Sciatic nerve (tissue), 2 donors: ENCODE measurements at regions not wholly inside any gene's neighbourhood (a gene's known extent, or its start where the extent isn't known, plus 50 kb on each side); places are given as distances from the start of the nearest gene placed in this dataset.

Experiments
- ATAC-seq: fragments of 200-7000 bp; cut with Tn5 transposase; one replicate; pipeline ENCODE4 v1.9.1; 2020; ENCODE audit warnings: mild to moderate bottlenecking, moderate library complexity
- DNase-seq: peaks from one replicate; pipeline ENCODE4 v3.0.0-alpha.2; 2020; ENCODE audit warnings: low spot score
- intact Hi-C: fragments of 100-400 bp; cut with DNase I; formaldehyde crosslinking; loops from one replicate; pipeline ENCODE4 v1.14.2; 2022
- donor health status: DM: no; HTN: no; CAD: no.
- donor health status: DM: no; HTN: no; CAD: no.

DNA sequence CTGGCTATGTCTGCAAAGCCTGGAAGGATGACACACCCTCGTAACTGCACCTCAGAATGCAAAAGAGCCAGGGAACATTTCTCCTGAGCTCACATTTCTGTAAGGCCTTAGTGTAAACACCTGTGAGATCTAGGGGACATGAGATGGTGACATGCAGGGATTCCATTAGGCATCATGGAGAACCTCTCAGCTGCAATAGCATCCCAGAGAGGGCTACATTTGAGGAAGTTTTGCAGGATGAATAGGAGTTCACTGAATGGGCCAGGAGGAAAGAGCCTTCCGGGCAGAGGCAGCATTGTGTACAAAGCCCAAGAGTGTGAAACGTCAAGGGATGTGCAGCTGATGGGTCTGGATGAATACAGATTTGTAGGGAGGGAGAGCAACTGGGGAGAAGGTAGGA, 223.0 kb upstream of the RPL38 start:
- intact Hi-C loops: loop anchor here (10.0 kb wide), 1 partner anchor 1836 kb away; no protein-coding TSS in a partner anchor
- no peak for ATAC-seq
- DNase-seq: no peak

DNA sequence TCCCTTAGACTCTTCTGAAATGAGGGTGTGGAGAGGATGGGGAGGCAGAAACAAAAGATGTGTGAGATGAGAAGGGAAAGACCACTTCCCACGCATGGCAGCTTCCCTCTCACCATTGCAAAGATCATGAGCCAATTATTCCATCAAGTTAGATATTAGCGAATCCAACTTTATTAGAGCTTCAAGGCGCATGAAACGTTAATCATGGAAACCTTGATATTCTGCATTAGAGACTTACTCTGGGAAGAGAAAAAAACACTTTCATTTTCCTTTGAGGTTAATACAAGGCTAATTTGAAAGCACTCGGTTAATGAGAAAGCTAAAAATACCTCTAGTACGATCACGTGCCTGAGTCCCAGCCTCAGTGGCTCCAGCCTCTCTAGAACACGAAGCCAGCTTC, 220.6 kb upstream of the RPL38 start:
- intact Hi-C loops: loop anchor here (10.0 kb wide), 1 partner anchor 1838 kb away; no protein-coding TSS in a partner anchor
- no peak for ATAC-seq
- no peak for DNase-seq

DNA sequence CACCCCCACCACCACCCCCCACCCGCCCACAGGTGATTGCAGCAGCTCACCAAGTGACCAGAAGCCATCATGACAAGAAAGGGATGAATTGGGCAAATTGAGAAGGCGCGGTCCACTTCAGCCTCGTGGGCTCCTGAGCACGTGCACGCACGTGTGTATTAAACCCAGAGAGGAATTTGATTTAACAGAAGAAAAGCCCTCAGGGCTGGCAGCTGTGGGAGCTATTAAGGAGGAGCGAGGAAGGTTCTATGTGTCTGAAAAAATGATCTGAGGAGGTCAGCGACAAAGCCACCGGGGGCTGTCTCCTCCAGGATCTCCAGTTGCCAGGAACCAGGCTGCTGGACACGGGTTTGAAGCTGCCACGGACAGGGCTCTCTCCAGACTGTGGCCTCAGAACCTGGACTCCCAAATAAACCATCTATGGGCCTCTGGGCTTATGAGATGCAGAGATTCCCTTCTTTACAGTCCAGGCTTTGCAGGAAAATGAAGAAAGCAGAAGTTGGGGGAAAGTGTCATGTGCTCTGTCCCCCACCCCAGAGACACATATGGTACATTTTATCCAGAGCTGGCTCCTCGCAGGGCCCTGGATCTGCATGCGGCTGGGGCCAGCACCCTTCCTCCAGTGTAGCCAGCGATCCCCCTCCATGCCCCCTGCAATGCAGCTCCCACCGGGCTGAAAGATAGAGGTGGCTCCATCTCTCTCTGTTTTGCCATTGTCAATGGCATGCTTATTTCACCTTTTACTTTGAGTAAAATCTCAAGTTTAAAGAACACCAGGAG, 219.7 kb upstream of the RPL38 start:
- ATAC-seq (no peak), DNase-seq (no peak)
- intact Hi-C loops: loop anchor here (10.0 kb wide), 1 partner anchor 1839 kb away; no protein-coding TSS in a partner anchor

DNA sequence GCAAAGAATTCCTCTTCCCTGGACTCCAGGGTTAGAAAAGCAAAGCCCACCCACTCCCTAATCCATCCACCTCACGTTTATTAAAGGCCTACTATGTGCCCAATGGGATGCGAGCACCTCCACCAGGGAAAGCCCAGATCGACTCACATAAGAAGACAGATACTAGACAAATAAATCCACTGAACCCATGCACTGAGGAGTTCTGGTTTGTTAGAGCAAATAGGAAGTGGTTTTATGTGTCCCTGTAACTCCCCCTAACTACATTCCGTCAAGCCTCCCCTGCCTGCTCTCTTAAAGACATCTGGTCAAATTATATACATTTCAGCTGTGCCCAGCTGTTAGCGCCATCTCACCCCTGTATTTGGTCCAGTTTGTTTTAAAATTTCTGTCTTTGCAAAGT, 218.5 kb upstream of the RPL38 start:
- no peak for DNase-seq
- no peak for ATAC-seq
- intact Hi-C loops: loop anchor here (10.0 kb wide), 1 partner anchor 1840 kb away; no protein-coding TSS in a partner anchor

DNA sequence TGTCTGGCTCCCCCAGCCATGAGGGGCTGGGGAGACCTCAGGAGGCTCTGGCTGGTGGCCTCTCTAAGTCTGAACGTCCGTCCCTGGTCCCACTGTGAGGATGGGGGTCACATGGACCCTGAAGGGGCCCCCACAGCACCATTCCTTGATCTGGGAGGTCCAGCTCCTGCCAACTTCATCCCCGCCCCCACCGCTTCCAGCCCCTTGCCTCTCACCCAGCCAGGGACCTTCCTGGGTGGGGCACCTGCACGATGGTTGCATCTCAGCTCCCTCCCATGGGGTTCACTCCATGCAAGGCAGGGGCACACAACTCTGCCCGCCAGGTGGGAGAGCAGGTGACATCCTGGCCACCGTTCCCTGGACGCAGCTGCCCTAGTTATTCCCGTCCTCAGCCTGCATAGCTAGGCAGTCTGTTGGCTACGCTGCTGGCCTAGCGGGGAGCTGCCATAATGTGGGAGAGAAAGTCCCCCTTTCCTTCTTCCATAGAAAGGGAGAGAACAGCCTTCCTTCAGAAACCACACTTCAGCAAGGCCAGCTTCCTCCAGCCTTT, 217.9 kb upstream of the RPL38 start:
- DNase-seq: no peak
- intact Hi-C loops: loop anchor here (10.0 kb wide), 1 partner anchor 1841 kb away; no protein-coding TSS in a partner anchor
- ATAC-seq: no peak

DNA sequence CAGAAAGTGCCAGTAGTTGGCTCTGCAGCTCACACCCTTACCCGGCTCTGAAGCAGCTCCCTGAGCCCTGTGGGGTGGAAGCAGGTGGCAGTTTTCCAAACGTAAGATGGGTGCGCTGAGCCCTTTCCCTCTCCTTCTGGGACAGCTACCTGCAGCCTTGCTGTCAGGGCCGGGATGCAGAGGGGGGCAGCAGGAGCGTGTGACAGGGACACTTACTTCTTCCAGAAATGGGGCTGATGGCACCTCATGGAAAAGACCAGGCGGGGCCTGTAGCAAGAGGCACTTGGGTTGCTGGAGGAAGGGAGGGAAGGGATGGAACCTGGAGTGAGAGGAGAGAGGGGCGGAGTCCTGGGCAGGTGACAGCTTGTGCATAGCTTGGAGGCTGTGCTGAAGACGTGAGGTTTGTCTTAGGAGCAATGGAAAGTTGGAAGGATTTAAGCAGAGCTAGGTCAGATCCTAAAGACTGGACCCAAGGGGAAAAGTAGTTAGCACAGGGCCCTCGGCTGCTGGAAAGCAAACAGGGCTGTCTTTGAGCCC, 216.8 kb upstream of the RPL38 start:
- DNase-seq (no peak), ATAC-seq (no peak)
- intact Hi-C loops: loop anchor here (10.0 kb wide), 1 partner anchor 1842 kb away; no protein-coding TSS in a partner anchor

DNA sequence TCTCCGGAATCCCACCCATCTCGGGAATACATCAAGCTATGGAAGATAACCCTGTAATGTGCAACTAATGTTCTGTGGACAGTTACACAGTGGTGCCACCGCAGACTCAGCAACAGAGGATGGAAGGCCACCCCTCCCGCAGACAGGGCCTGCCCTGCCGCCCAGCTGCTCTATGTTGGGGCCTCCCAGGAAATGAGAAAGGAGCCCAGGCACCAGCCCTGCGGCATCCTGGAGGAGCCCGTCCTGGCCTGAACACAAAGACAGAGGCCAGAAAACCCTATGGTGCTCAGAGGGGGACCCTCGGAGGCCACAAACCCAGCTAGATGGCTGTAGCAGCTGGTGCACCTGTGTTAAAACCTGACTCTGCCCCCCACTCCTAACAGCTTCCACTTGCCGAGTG, 216.1 kb upstream of the RPL38 start:
- intact Hi-C loops: loop anchor here (10.0 kb wide), 1 partner anchor 1843 kb away; no protein-coding TSS in a partner anchor
- no peak for ATAC-seq
- DNase-seq: no peak

DNA sequence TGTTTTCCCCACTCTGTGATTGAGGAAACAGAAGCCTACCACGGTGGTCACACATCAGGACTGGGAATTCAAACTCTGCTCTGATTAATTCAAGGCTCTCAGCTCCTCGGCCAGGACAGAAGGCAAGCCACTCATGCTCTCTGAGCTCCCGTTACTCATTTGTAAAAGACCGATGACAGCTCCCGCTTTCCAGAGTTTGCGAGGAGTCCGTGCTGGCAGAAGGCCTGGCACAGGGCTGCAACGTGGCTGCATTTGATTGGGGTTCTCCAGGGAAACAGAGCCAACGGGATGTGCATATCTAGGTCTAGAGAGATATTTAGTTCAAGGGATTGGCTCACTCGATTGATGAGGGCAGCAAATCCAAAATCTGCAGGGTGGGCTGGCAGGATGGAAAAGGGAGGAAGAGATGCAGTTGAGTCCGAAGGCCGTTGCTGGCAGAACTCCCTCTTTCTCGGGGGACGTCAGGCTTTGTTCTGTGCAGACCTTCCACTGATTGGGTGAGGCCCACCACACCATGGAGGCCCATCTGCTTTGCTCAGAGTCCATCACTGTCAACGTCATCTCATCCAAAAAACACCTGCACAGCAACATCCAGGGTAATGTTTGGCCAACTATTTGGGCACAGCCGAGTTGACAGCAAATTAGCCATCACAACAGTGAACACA, 215.5 kb upstream of the RPL38 start:
- ATAC-seq (no peak), DNase-seq (no peak)
- intact Hi-C loops: loop anchor here (10.0 kb wide), 1 partner anchor 1843 kb away; no protein-coding TSS in a partner anchor

DNA sequence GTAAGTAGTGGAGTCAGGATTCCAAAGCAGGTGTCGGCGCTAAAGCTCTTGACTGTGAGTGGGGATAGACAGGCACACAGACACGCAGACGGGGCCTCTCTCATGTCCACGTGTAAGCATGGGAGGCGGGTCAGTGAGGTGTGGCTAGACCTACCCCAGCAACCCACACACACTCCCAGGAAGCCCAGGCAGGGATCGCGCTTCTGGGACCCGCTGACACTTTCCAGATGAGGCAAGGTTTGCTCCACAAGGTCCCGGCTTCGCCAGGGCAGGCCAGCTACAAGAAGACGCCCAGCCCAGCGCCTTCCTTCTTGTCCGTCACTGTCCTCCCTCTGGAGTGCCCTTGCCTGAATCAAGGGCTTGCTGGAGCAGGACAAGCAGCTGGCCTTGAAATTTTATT, 213.8 kb upstream of the RPL38 start:
- no peak for DNase-seq
- no peak for ATAC-seq
- intact Hi-C loops: loop anchor here (10.0 kb wide), 1 partner anchor 1845 kb away; no protein-coding TSS in a partner anchor

DNA sequence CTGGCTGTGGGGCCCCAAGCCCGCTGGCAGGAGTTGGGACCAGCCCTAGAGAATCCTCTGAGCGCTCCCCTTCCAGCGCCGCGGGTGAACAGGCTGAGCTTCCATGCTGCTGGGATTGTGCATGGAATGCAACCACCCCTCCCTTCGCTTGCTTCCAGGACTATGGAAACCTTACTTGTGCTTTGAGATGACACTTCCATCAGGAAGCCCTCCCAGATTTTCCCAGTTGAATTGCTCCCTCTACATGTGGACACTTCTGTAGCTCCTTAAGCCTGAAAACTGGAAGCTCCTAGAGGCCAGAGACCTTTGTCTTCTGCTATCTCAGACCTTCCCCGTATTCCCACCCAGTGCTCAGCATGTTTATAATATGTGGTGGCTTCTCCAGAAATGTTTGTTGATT, 213.2 kb upstream of the RPL38 start:
- intact Hi-C loops: no loop called here
- no peak for DNase-seq
- ATAC-seq: no peak

DNA sequence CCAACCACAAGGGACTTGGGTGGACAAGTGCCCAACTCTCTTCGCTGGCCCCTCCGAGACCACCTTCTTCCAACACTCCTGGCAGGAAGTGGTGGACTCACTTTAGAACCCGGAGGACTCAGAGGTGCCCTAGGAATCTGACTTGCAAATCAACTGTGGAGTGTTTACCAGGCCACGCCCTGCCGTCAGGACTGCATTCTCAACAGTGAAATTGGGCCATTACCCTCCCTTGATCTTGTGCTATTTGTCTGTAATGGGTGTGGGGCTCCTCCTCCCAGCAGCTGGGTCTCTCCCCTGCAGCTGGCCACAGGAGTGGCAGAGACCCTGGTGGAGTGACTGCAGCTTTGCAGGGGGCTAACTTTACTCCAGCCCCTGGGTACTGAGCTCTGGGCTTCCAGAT, 212.2 kb upstream of the RPL38 start:
- DNase-seq (no peak), ATAC-seq (no peak)
- intact Hi-C loops: no loop called here

DNA sequence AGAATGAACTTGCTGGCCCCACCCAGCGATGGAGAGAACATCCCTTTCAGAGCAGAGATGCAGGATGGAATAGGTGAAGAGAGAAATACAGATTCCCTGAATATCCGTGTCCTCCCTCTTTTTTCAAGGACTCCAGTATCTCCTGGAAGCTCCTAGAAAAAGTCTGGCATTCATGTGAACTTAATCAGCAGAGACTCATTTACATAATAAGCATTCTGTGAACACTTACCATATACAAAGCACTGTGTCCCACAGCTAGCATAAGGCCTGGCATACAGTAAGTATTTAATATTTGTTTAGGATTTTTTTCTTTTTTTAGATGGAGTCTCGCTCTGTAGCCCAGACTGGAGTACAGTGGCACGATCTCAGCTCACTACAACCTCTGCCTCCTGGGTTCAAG, 208.5 kb upstream of the RPL38 start:
- intact Hi-C loops: no loop called here
- ATAC-seq (no peak), DNase-seq (no peak)

DNA sequence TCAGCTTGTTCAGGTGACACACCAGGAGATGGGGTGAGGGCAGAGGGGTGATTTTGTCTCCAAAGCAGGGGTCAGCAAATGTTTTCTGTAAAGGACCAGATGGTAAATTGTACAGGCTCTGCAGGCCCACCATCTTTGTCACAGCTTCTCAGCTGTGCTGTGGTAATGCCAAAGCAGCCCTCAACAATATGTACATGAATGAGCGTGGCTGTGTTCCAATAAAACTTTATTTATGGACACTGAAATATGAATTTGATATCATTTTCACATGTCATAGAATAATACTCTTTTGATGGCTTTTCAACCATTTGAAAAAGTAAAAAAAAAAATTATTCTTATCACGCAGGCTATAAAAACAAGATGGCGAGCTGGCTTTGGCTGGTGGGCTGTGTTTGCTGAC, 206.4 kb upstream of the RPL38 start:
- no peak for DNase-seq
- no peak for ATAC-seq
- intact Hi-C loops: no loop called here

DNA sequence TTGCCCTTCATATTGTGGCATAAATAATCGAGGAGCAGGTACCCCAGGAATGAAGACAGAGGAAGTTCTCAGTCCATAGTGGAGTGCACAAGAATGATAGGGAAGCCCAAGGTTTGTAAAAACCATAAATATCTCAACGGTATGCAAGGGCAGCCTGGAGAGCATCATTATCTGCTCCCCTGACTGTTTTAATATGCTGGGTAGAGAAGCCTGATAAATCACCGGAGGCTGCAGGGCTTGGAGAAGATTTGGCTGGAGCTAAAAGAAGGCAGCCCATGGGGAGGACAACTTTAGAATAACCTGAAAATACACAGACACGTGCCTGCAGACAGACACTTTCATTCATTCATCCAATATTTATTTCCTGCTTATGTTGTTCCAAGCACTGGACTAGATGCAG, 205.2 kb upstream of the RPL38 start:
- intact Hi-C loops: no loop called here
- no peak for ATAC-seq
- no peak for DNase-seq

DNA sequence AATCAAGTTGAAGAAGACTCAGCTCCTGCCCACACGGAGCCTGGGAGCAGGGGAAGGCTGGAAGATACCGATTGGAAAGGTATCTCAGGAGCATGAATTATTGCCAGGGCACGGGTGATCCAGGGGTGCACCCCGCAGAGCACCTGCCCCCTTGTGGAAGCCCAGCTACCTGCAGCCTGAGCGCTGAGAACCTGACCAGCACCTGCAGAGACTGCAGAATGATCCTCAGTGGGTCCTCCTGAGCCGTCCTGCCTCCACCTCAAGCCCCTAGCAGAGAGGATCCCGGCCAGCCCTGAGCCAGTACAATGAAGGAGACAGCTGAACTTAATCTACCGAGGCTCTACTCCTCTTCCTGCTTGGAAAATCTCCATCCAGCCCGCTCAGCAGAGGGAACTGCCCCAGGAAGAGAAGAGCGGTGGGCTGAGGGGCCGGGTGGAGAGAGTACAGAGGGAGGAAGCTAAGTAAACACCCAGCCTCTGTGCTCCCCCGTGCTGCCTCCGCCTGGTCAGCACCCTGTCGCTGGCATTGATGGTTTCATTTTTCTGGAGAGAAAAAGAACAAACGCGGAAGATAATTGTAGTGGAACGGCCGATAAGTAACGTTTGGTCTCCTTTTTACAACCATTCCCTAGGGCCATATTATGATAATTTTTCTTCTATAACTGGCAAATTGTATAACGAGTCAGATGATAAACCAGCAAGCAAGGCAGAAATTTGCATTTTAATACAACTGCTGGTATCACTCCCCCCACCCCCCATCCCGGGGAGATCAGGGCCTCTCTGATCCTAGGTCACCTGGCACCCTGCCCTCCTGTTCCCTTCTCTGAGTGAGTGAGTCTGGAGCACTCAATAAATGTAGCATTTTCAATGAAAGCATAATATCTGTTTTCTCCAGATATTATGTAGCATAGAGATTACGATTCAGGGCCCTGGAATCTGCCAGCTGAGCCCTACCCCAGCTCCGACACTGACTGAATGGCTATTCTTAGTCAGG, 204.5 kb upstream of the RPL38 start:
- ATAC-seq: peak; percentile 67
- intact Hi-C loops: no loop called here
- DNase-seq: no peak

DNA sequence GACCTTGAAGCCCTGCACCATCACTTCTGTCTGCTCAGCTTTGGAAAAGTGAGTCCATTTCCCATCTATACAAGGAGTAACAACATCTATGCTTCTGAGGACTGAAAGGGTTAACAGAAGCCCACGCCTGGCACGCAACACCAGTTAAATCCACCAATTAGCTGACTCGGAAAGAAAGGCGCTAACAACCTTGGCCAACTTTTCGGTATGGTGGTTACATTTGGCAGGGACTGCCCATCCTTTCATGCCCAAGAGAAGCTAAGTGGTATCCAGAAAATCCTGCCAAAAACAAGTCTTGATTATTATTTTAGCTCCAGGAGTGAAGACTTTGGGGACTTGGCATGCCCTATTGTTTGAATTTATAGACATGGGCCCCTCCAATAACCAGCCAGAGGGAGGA, 202.3 kb upstream of the RPL38 start:
- intact Hi-C loops: no loop called here
- no peak for DNase-seq
- ATAC-seq: no peak

DNA sequence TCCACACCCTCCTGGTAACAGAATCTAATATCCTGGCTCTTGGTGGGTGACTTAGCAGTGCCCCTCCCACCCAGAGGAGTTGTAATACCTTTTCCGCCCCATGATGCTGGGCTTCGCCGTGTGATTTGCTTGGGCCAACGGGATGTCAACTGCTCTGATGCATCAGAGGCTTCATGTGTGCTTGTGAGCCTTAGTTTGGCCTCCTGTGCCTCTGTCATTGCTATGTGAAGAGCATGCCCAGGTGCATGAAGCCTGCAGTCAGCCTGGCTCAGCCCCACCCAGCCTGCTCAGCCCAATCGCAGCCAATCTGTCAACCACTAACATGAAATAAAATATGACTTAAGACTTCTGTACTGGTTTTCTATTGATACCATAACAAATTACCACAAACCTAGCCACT, 201.2 kb upstream of the RPL38 start:
- ATAC-seq: no peak
- no peak for DNase-seq
- intact Hi-C loops: no loop called here

DNA sequence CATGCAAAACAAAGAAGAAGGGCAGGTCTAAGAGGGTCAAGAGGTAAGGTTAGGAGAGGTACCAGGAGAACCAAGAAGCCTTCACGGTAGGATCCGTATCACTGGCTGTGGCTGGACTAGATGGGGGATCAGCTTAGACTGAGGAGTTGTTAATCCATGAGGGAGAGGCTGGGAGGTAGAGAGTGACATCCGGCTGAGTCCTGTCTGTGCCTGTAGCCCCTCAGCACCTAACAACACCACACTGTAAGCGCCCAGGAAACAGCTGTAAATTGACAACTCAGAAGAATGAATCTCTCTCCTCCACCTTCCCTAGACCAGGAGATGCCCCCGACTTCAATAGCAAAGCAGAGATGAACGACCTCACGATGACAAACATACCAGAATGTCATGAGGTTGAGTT, 199.4 kb upstream of the RPL38 start:
- no peak for ATAC-seq
- DNase-seq: no peak
- intact Hi-C loops: no loop called here

DNA sequence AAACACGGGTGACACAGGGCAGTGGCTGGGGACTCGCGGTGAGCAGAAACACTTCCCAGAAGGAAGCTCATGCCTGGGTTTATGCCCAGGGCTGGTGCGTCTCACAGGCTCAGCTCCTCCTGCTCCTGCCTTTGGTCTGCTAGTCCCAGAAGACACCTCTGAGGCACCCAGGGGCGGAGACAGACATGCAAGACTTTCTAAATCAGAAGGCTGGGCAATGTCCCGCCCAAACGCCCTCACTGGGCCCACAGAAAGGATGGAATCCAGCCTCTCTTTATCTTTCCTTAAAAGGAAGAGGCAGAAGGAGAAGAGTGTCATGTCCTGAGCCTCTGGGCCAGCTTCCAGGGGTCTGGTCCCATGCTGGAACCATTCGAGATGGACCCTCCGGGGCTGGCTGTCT, 197.7 kb upstream of the RPL38 start:
- no peak for ATAC-seq
- intact Hi-C loops: no loop called here

More for the DNA sequence above, 197.7 kb upstream of the RPL38 start:
- no peak for DNase-seq
